ENCODE measurements at regions not wholly inside any gene's neighbourhood (a gene's known extent, or its start where the extent isn't known, plus 50 kb on each side); places are given as distances from the start of the nearest gene placed in this dataset.

DNA sequence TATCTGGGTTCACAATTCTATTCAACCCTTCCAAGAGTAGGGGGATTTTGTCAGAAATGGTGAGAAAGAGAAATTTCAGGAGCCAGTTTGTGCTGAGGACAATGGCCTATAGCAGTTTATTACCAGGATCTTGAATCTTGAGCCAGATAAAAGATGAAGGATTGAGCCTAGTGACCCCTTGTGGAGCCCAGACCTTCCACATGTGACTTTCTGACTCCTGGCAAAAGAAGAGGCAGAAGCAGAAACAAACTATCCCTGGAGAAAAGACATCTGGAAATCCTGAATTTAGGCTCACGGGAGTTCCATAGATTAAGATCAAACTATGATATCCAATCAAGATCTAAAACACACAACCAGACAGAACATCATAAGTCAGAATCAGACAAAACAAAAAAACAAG, 60.9 kb upstream of the CHRM2 start:
- DNase-seq (ENCODE audit: low spot score): peak; percentile 5
- no peak overlapping the region for H3K4me3 Mint-ChIP-seq (ENCODE audit: unreplicated experiment)

GRCh38 chr7:136803028-136803427, 65.4 kb upstream of the CHRM2 start:
- Mint-ChIP-seq H3K36me3 (ENCODE audit: low read depth, unreplicated experiment) (no peaks in the 10 kb centered on the region), H3K4me3 (ENCODE audit: unreplicated experiment) (no peak overlapping the region), H3K9me3 (ENCODE audit: unreplicated experiment) (no peaks in the 10 kb centered on the region), H3K4me1 (ENCODE audit: unreplicated experiment) (no peaks in the 10 kb centered on the region), H3K27ac (ENCODE audit: unreplicated experiment) (no peak overlapping the region), H3K27me3 (ENCODE audit: unreplicated experiment) (no peaks in the 10 kb centered on the region)
- no peak for TF ChIP-seq CTCF (IDR thresholded peaks at IDR 0.05; ENCODE audit: unreplicated experiment)
- DNase-seq (ENCODE audit: low spot score): no peak

More for the DNA sequence above, 60.9 kb upstream of the CHRM2 start:
- Mint-ChIP-seq H3K27ac (ENCODE audit: unreplicated experiment) (no peak overlapping the region), H3K27me3 (ENCODE audit: unreplicated experiment) (no peaks in the 10 kb centered on the region), H3K4me1 (ENCODE audit: unreplicated experiment) (no peaks in the 10 kb centered on the region), H3K36me3 (ENCODE audit: low read depth, unreplicated experiment) (no peaks in the 10 kb centered on the region), H3K9me3 (ENCODE audit: unreplicated experiment) (no peaks in the 10 kb centered on the region)
- TF ChIP-seq CTCF (IDR thresholded peaks at IDR 0.05; ENCODE audit: unreplicated experiment): no peak

DNA sequence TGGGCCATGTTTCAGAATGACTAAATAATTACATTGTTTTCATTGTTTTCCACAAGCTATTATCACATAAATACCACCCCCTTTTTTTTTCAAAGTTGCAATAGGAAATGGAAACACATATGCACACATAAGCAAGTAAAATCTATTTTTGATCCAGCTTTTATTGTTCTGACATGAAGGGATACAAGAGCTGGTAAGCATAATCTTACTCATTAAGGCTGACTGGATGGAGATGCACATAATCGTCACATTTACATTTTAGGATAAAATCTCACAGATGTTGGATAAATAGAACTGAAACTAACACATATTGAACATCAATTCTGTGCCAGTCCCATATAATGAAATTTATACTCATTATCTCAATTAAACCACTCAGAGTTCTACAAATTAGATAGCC, 84.5 kb upstream of the CHRM2 start:
- Mint-ChIP-seq H3K9me3 (ENCODE audit: unreplicated experiment) (no peaks in the 10 kb centered on the region), H3K27ac (ENCODE audit: unreplicated experiment) (no peak overlapping the region), H3K36me3 (ENCODE audit: low read depth, unreplicated experiment) (no peaks in the 10 kb centered on the region), H3K4me1 (ENCODE audit: unreplicated experiment) (no peaks in the 10 kb centered on the region), H3K4me3 (ENCODE audit: unreplicated experiment) (no peak overlapping the region), H3K27me3 (ENCODE audit: unreplicated experiment) (peaks cover 2% of the 10 kb centered on the region)
- DNase-seq (ENCODE audit: low spot score): no peak
- TF ChIP-seq CTCF (IDR thresholded peaks at IDR 0.05; ENCODE audit: unreplicated experiment): no peak

DNA sequence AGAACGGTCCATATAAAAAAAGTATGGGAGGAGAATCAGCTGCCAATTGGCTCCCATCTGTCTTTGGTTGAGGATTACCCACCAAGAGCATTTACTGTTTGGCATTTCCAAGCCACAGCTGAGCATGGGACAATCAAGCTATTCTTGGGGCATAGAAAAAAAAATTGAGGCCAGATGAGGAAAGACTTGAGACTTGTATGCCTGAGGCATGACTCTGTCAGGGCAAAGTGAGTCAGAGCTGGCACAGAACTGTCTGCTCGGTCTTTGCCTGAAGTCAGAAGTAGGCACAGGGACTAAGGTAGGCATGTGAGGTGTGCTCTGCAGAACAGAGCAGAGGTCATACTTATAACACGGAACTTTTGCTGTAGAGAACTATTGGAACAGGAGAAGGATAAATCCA, 126.5 kb upstream of the CHRM2 start:
- H3K4me3 Mint-ChIP-seq (ENCODE audit: unreplicated experiment): no peak overlapping the region
- no peak for DNase-seq (ENCODE audit: low spot score)
- no peaks in the 10 kb centered on the region for H3K27me3 Mint-ChIP-seq (ENCODE audit: unreplicated experiment)
- H3K27ac Mint-ChIP-seq (ENCODE audit: unreplicated experiment): no peak overlapping the region
- H3K9me3 Mint-ChIP-seq (ENCODE audit: unreplicated experiment): no peaks in the 10 kb centered on the region
- H3K36me3 Mint-ChIP-seq (ENCODE audit: low read depth, unreplicated experiment): no peaks in the 10 kb centered on the region
- no peak for TF ChIP-seq CTCF (IDR thresholded peaks at IDR 0.05; ENCODE audit: unreplicated experiment)
- H3K4me1 Mint-ChIP-seq (ENCODE audit: unreplicated experiment): no peaks in the 10 kb centered on the region

- no peaks in the 10 kb centered on the region for H3K4me1 Mint-ChIP-seq (ENCODE audit: unreplicated experiment)
- DNase-seq (ENCODE audit: low spot score): no peak
- no peaks in the 10 kb centered on the region for H3K36me3 Mint-ChIP-seq (ENCODE audit: low read depth, unreplicated experiment)
- H3K9me3 Mint-ChIP-seq (ENCODE audit: unreplicated experiment): no peaks in the 10 kb centered on the region
- no peak overlapping the region for H3K4me3 Mint-ChIP-seq (ENCODE audit: unreplicated experiment)
- H3K27me3 Mint-ChIP-seq (ENCODE audit: unreplicated experiment): peaks cover 1% of the 10 kb centered on the region
- no peak overlapping the region for H3K27ac Mint-ChIP-seq (ENCODE audit: unreplicated experiment)
- no peak for TF ChIP-seq CTCF (IDR thresholded peaks at IDR 0.05; ENCODE audit: unreplicated experiment)
Measured at GRCh38 chr7:136728945-136729344, 139.5 kb upstream of the CHRM2 start.
